ENCODE measurements at regions not wholly inside any gene's neighbourhood (a gene's known extent, or its start where the extent isn't known, plus 50 kb on each side); places are given as distances from the start of the nearest gene placed in this dataset.
"Not testable (repeated sequence)": the region's sequence is repeated elsewhere in the genome, so short reads cannot be mapped to it uniquely, and the experiment has no call there.

DNA sequence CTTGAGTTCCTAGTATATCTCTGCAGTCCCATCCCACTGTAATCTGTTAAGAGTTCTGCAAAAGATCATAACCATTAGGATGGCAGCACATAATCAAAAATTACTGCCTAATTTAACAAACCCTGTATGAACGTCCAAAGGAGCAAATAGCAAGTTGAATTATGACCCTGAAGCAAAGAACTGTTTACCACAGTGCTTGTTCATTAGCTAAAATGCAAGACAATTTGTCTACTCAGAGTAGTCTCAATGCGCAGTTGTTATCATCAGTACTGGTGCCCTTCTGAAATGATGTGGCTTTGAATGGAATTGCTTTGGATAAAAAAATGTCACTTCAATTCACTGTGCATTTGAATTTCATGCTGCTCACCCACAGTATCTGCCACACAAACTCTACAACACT, 817.0 kb downstream of the SORCS1 start:
- WGBS (ENCODE audit: low lambda C conversion rate, missing lambda C conversion rate) = 69% methylated on average over 2 of the region's 2 CpGs
- Histone ChIP-seq H3K4me1 (ENCODE audit: insufficient read depth) (no peaks in the 10 kb centered on the region), H3K9me3 (ENCODE audit: low read depth) (no peaks in the 10 kb centered on the region), H2AFZ (no peak overlapping the region), H3K9me2 (replicated peaks; ENCODE audit: insufficient read depth) (no peaks in the 10 kb centered on the region), H3K4me3 (no peak overlapping the region), H3K27ac (no peak overlapping the region), H3K79me2 (no peaks in the 10 kb centered on the region), H3K4me2 (no peak overlapping the region), H3K27me3 (no peaks in the 10 kb centered on the region), H3K36me3 (replicated peaks; ENCODE audit: insufficient read depth, low read depth) (no peaks in the 10 kb centered on the region), H4K20me1 (ENCODE audit: insufficient read depth, poor library complexity, severe bottlenecking) (no peaks in the 10 kb centered on the region)
- TF ChIP-seq EZH2 (IDR thresholded peaks at IDR 0.05; ENCODE audit: borderline replicate concordance) (no peak), EZH2phosphoT487 (IDR thresholded peaks at IDR 0.05; ENCODE audit: low read depth, severe bottlenecking, unreplicated experiment) (no peak)
- TF ChIP-seq, protein P1, sequence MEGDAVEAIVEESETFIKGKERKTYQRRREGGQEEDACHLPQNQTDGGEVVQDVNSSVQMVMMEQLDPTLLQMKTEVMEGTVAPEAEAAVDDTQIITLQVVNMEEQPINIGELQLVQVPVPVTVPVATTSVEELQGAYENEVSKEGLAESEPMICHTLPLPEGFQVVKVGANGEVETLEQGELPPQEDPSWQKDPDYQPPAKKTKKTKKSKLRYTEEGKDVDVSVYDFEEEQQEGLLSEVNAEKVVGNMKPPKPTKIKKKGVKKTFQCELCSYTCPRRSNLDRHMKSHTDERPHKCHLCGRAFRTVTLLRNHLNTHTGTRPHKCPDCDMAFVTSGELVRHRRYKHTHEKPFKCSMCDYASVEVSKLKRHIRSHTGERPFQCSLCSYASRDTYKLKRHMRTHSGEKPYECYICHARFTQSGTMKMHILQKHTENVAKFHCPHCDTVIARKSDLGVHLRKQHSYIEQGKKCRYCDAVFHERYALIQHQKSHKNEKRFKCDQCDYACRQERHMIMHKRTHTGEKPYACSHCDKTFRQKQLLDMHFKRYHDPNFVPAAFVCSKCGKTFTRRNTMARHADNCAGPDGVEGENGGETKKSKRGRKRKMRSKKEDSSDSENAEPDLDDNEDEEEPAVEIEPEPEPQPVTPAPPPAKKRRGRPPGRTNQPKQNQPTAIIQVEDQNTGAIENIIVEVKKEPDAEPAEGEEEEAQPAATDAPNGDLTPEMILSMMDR (IDR thresholded peaks at IDR 0.05; ENCODE audit: poor library complexity) = no peak
- DNase-seq (ENCODE audit: low spot score) = no peak

DNA sequence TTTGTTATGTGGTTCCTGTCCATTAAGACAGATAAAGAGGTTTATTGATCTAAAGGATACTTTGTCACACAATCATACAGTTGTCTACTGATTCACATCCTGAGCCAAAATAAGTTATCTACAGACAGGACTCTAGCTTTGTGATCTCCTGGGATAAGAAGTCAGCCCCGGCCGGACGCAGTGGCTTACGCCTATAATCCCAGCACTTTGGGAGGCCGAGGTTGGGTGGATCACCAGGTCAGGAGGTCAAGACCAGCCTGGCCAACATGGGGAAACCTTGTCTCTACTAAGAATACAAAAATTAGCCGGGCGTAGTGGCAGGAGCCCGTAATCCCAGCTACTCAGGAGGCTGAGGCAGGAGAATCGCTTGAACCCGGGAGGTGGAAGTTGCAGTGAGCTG, 821.0 kb downstream of the SORCS1 start:
- not testable (repeated sequence) for H3K36me3 ChIP-seq (replicated peaks; ENCODE audit: insufficient read depth, low read depth); H3K79me2 ChIP-seq; H3K4me2 ChIP-seq; H3K4me1 ChIP-seq (ENCODE audit: insufficient read depth); H3K9me2 ChIP-seq (replicated peaks; ENCODE audit: insufficient read depth); H3K27ac ChIP-seq; H3K27me3 ChIP-seq; H2AFZ ChIP-seq; H3K4me3 ChIP-seq; H3K9me3 ChIP-seq (ENCODE audit: low read depth); DNase-seq (ENCODE audit: low spot score); H4K20me1 ChIP-seq (ENCODE audit: insufficient read depth, poor library complexity, severe bottlenecking)
- WGBS (ENCODE audit: low lambda C conversion rate, missing lambda C conversion rate) = 37% methylated on average over 10 of the region's 10 CpGs

DNA sequence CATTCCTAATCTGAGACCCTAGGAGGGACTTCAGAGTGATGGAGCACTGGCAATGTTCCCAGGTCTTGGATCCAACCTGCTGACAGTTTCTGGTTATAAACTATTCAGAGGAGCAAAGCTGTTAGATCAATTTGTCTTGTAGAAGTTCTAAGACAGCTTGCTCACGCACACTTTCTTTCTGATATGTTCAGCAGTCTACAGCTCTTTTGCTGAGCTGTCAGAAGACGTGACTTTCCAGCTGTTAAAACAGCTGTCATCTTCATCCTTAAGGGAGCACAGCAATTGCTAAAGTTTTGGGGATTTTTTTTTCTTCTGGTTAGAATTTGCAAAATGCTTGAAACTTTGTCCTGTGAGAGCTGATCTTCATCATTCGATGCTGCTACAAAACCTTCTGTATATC, 823.1 kb downstream of the SORCS1 start:
- H3K4me1 ChIP-seq (ENCODE audit: insufficient read depth) = no peaks in the 10 kb centered on the region
- H3K27me3 ChIP-seq = no peaks in the 10 kb centered on the region
- no peak overlapping the region for H3K4me3 ChIP-seq
- no peak for DNase-seq (ENCODE audit: low spot score)
- H3K9me2 ChIP-seq (replicated peaks; ENCODE audit: insufficient read depth) = no peaks in the 10 kb centered on the region
- WGBS (ENCODE audit: low lambda C conversion rate, missing lambda C conversion rate) = 70% methylated on average over 3 of the region's 3 CpGs
- no peak overlapping the region for H3K4me2 ChIP-seq
- H4K20me1 ChIP-seq (ENCODE audit: insufficient read depth, poor library complexity, severe bottlenecking) = no peaks in the 10 kb centered on the region
- no peaks in the 10 kb centered on the region for H3K9me3 ChIP-seq (ENCODE audit: low read depth)
- H3K79me2 ChIP-seq = no peaks in the 10 kb centered on the region
- no peak overlapping the region for H3K27ac ChIP-seq
- H2AFZ ChIP-seq = no peak overlapping the region
- TF ChIP-seq, protein P1 (IDR thresholded peaks at IDR 0.05; ENCODE audit: poor library complexity) = no peak
- TF ChIP-seq EZH2 (IDR thresholded peaks at IDR 0.05; ENCODE audit: borderline replicate concordance) (no peak), EZH2phosphoT487 (IDR thresholded peaks at IDR 0.05; ENCODE audit: low read depth, severe bottlenecking, unreplicated experiment) (no peak)
- H3K36me3 ChIP-seq (replicated peaks; ENCODE audit: insufficient read depth, low read depth) = no peaks in the 10 kb centered on the region

GRCh38 chr10:106338486-106338885, 826.0 kb downstream of the SORCS1 start:
- no peaks in the 10 kb centered on the region for H4K20me1 ChIP-seq (ENCODE audit: insufficient read depth, poor library complexity, severe bottlenecking)
- no peaks in the 10 kb centered on the region for H3K79me2 ChIP-seq
- no peak overlapping the region for H3K27ac ChIP-seq
- H3K4me2 ChIP-seq = no peak overlapping the region
- TF ChIP-seq EZH2 (IDR thresholded peaks at IDR 0.05; ENCODE audit: borderline replicate concordance) (no peak), EZH2phosphoT487 (IDR thresholded peaks at IDR 0.05; ENCODE audit: low read depth, severe bottlenecking, unreplicated experiment) (no peak)
- TF ChIP-seq, protein P1 (IDR thresholded peaks at IDR 0.05; ENCODE audit: poor library complexity) = no peak
- WGBS (ENCODE audit: low lambda C conversion rate, missing lambda C conversion rate) = 32% methylated on average over 2 of the region's 2 CpGs
- no peak overlapping the region for H3K4me3 ChIP-seq
- DNase-seq (ENCODE audit: low spot score) = no peak
- no peaks in the 10 kb centered on the region for H3K27me3 ChIP-seq
- no peak overlapping the region for H2AFZ ChIP-seq
- no peaks in the 10 kb centered on the region for H3K9me3 ChIP-seq (ENCODE audit: low read depth)
- H3K9me2 ChIP-seq (replicated peaks; ENCODE audit: insufficient read depth) = no peaks in the 10 kb centered on the region
- H3K36me3 ChIP-seq (replicated peaks; ENCODE audit: insufficient read depth, low read depth) = no peaks in the 10 kb centered on the region
- H3K4me1 ChIP-seq (ENCODE audit: insufficient read depth) = no peaks in the 10 kb centered on the region
